ENCODE measurements at regions not wholly inside any gene's neighbourhood (a gene's known extent, or its start where the extent isn't known, plus 50 kb on each side); places are given as distances from the start of the nearest gene placed in this dataset.

- Mint-ChIP-seq H3K27ac (no peak overlapping the region), H3K9me3 (no peaks in the 10 kb centered on the region), H3K27me3 (peaks cover 18% of the 10 kb centered on the region), H3K36me3 (ENCODE audit: low read depth) (no peaks in the 10 kb centered on the region), H3K4me1 (no peaks in the 10 kb centered on the region), H3K4me3 (no peak overlapping the region)
- ATAC-seq (ENCODE audit: low read depth) (no peak), DNase-seq (no peak)
- ChIA-PET CTCF (no interaction called here), POLR2A (no interaction called here)
- TF ChIP-seq CTCF (IDR thresholded peaks at IDR 0.05), result no peak
- intact Hi-C loops (cut with micrococcal nuclease), result no loop called here
Observed at GRCh38 chr17:73785496-73785895, 141.3 kb upstream of the SDK2 start.

GRCh38 chr17:73785958-73786743 lies 141.9 kb upstream of the SDK2 start:
- no peak for TF ChIP-seq CTCF (IDR thresholded peaks at IDR 0.05)
- Mint-ChIP-seq H3K4me3 (no peak overlapping the region), H3K27me3 (peaks cover 19% of the 10 kb centered on the region), H3K36me3 (ENCODE audit: low read depth) (no peaks in the 10 kb centered on the region), H3K4me1 (no peaks in the 10 kb centered on the region), H3K9me3 (no peaks in the 10 kb centered on the region), H3K27ac (no peak overlapping the region)
- CTCF ChIA-PET, result no interaction called here
- POLR2A ChIA-PET, result no interaction called here
- intact Hi-C loops (cut with micrococcal nuclease), result no loop called here
- ATAC-seq (ENCODE audit: low read depth) (no peak), DNase-seq (no peak)

GRCh38 chr17:73787076-73788059 lies 143.1 kb upstream of the SDK2 start:
- Mint-ChIP-seq H3K27ac (no peak overlapping the region), H3K4me3 (no peak overlapping the region), H3K4me1 (no peaks in the 10 kb centered on the region), H3K9me3 (no peaks in the 10 kb centered on the region), H3K27me3 (peaks cover 21% of the 10 kb centered on the region), H3K36me3 (ENCODE audit: low read depth) (no peaks in the 10 kb centered on the region)
- CTCF ChIA-PET, result no interaction called here
- ATAC-seq (ENCODE audit: low read depth) (no peak), DNase-seq (no peak)
- intact Hi-C loops (cut with micrococcal nuclease), result no loop called here
- no peak for TF ChIP-seq CTCF (IDR thresholded peaks at IDR 0.05)
- POLR2A ChIA-PET, result no interaction called here

- no peaks in the 10 kb centered on the region for H3K36me3 Mint-ChIP-seq (ENCODE audit: low read depth)
- ChIA-PET CTCF (no interaction called here), POLR2A (no interaction called here)
- ATAC-seq (ENCODE audit: low read depth), result no peak
- H3K27me3 Mint-ChIP-seq, result peaks cover 21% of the 10 kb centered on the region
- no peak for DNase-seq
- H3K4me1 Mint-ChIP-seq, result no peaks in the 10 kb centered on the region
- H3K9me3 Mint-ChIP-seq, result no peaks in the 10 kb centered on the region
- H3K27ac Mint-ChIP-seq, result no peak overlapping the region
- TF ChIP-seq CTCF (IDR thresholded peaks at IDR 0.05), result no peak
- intact Hi-C loops (cut with micrococcal nuclease), result no loop called here
- no peak overlapping the region for H3K4me3 Mint-ChIP-seq
Observed at GRCh38 chr17:73788111-73788510, 143.9 kb upstream of the SDK2 start.

GRCh38 chr17:73791121-73791520 lies 146.9 kb upstream of the SDK2 start:
- TF ChIP-seq CTCF (IDR thresholded peaks at IDR 0.05), result no peak
- intact Hi-C loops (cut with micrococcal nuclease), result no loop called here
- H3K27ac Mint-ChIP-seq, result no peak overlapping the region
- ATAC-seq (ENCODE audit: low read depth), result no peak
- H3K36me3 Mint-ChIP-seq (ENCODE audit: low read depth), result no peaks in the 10 kb centered on the region
- no peak for DNase-seq
- H3K4me3 Mint-ChIP-seq, result no peak overlapping the region
- CTCF ChIA-PET, result no interaction called here
- no peaks in the 10 kb centered on the region for H3K9me3 Mint-ChIP-seq
- H3K4me1 Mint-ChIP-seq, result no peaks in the 10 kb centered on the region
- POLR2A ChIA-PET, result no interaction called here
- H3K27me3 Mint-ChIP-seq, result peaks cover 30% of the 10 kb centered on the region
